RWPE2 (cell line): ENCODE measurements at regions not wholly inside any gene's neighbourhood (a gene's known extent, or its start where the extent isn't known, plus 50 kb on each side); places are given as distances from the start of the nearest gene placed in this dataset.

Source experiments
- ATAC-seq: fragments of 200-7000 bp; cut with Tn5 transposase; 3 replicates; pipeline ENCODE4 v1.9.1; 2021; ENCODE audit warnings: low read depth
- DNase-seq: peaks from one replicate; pipeline ENCODE4 v3.0.0-alpha.2; 2020; ENCODE audit warnings: low spot score
- H3K27ac ChIP-seq: fragments of 450-650 bp; 2 replicates; pipeline ENCODE4 v1.5.1; 2017; ENCODE audit warnings: mild to moderate bottlenecking; ENCODE audit not compliant: poor library complexity, severe bottlenecking
- H3K27me3 ChIP-seq: fragments of 250-450 bp; sonication (Bioruptor Pico); 2 replicates; pipeline ENCODE4 v1.5.1; 2021; ENCODE audit warnings: mild to moderate bottlenecking, moderate library complexity; ENCODE audit not compliant: insufficient read depth, poor library complexity, severe bottlenecking
- H3K36me3 ChIP-seq: fragments of 250-450 bp; sonication (Bioruptor Pico); 2 replicates; pipeline ENCODE4 v1.5.1; 2020; ENCODE audit warnings: low read depth, mild to moderate bottlenecking, moderate library complexity
- H3K4me1 ChIP-seq: fragments of 250-450 bp; sonication (Bioruptor Pico); 2 replicates; pipeline ENCODE4 v1.5.1; 2021; ENCODE audit warnings: mild to moderate bottlenecking, moderate library complexity; ENCODE audit not compliant: insufficient read depth, poor library complexity, severe bottlenecking
- H3K4me3 ChIP-seq: fragments of 250-450 bp; sonication (Bioruptor Pico); 2 replicates; pipeline ENCODE4 v1.5.1; 2021; ENCODE audit warnings: mild to moderate bottlenecking, moderate library complexity; ENCODE audit not compliant: severe bottlenecking
- H3K9me3 ChIP-seq: fragments of 250-450 bp; sonication (Bioruptor Pico); 2 replicates; pipeline ENCODE4 v1.5.1; 2021; ENCODE audit warnings: mild to moderate bottlenecking, moderate library complexity; ENCODE audit not compliant: severe bottlenecking
- CTCF ChIP-seq: fragments of 450-650 bp; IDR thresholded peaks from one replicate; pipeline ENCODE4 v1.5.1; 2017; ENCODE audit warnings: mild to moderate bottlenecking, moderate library complexity; ENCODE audit not compliant: poor library complexity, severe bottlenecking

GRCh38 chr1:17488995-17489767 is 49.7 kb upstream of the RCC2 start:
- Histone ChIP-seq H3K27ac (peak overlapping the region; percentile 76), H3K27me3 (no peaks in the 10 kb centered on the region), H3K4me1 (peaks cover 16% of the 10 kb centered on the region), H3K9me3 (no peaks in the 10 kb centered on the region), H3K36me3 (no peaks in the 10 kb centered on the region), H3K4me3 (no peak overlapping the region)
- no peak for ATAC-seq
- DNase-seq, result no peak
- TF ChIP-seq CTCF, result no peak
